Suprapubic skin (tissue), 4 donors: ENCODE measurements at regions not wholly inside any gene's neighbourhood (a gene's known extent, or its start where the extent isn't known, plus 50 kb on each side); places are given as distances from the start of the nearest gene placed in this dataset.

Experiments used
- DNase-seq, 2 donors: peaks; one replicate each; pipeline ENCODE4 v3.0.0-alpha.2; 2019; ENCODE audit warnings: low spot score in 2 of 2
- H3K27ac ChIP-seq: fragments of 200-600 bp; sonication (generic); one replicate; pipeline ENCODE4 v1.5.1; 2019
- H3K27me3 ChIP-seq: fragments of 200-600 bp; sonication (generic); one replicate; pipeline ENCODE4 v1.5.1; 2019
- H3K36me3 ChIP-seq: fragments of 200-600 bp; sonication (generic); one replicate; pipeline ENCODE4 v1.5.1; 2019
- H3K4me1 ChIP-seq: fragments of 200-600 bp; sonication (generic); one replicate; pipeline ENCODE4 v1.5.1; 2019
- H3K4me3 ChIP-seq: fragments of 200-600 bp; sonication (generic); one replicate; pipeline ENCODE4 v1.5.1; 2019; ENCODE audit warnings: mild to moderate bottlenecking
- H3K9me3 ChIP-seq: fragments of 200-600 bp; sonication (generic); one replicate; pipeline ENCODE4 v1.5.1; 2019
- CTCF ChIP-seq, 2 donors: fragments of 200-600 bp in 1 of 2; fragments of 450-650 bp in 1 of 2; sonication (generic) in 1 of 2; IDR thresholded peaks; one replicate each; pipeline ENCODE4 v1.5.1; 2016 to 2019; ENCODE audit warnings: antibody characterized with exemption in 2 of 2, mild to moderate bottlenecking in 1 of 2, moderate library complexity in 1 of 2
- EP300 ChIP-seq: sonication (generic); formaldehyde crosslinking; IDR thresholded peaks from one replicate; pipeline ENCODE4 v1.6.1; 2017; ENCODE audit warnings: antibody characterized with exemption
- POLR2A ChIP-seq, 2 donors: fragments of 450-650 bp; IDR thresholded peaks; one replicate each; pipeline ENCODE4 v1.6.1; 2017; ENCODE audit warnings: antibody characterized with exemption in 2 of 2, mild to moderate bottlenecking in 2 of 2, moderate library complexity in 2 of 2
- POLR2AphosphoS5 ChIP-seq, 3 donors: sonication (generic); formaldehyde crosslinking; IDR thresholded peaks; one replicate each; pipeline ENCODE4 v1.6.1; 2017; ENCODE audit warnings: antibody characterized with exemption in 3 of 3
- WGBS: methylation state at CpG from one replicate; pipeline ENCODE4 v1.1.5; 2018; 5-methylcytosine and 5-hydroxymethylcytosine counted together

GRCh38 chr4:100797791-100798190 lies 280.0 kb upstream of the EMCN start:
- Histone ChIP-seq H3K27me3 (no peaks in the 10 kb centered on the region), H3K36me3 (no peaks in the 10 kb centered on the region), H3K4me3 (no peak overlapping the region), H3K27ac (no peak overlapping the region), H3K9me3 (no peaks in the 10 kb centered on the region), H3K4me1 (peaks cover 4% of the 10 kb centered on the region)
- no peak for DNase-seq
- TF ChIP-seq EP300 (no peak), CTCF (IDR thresholded peaks at IDR 0.05) (no peak), POLR2AphosphoS5 (IDR thresholded peaks at IDR 0.05) (no peak), POLR2A (IDR thresholded peaks at IDR 0.05) (no peak)
- WGBS: 0% methylated on average over 1 of the region's 1 CpG

- H3K36me3 ChIP-seq: no peaks in the 10 kb centered on the region
- no peak overlapping the region for H3K27ac ChIP-seq
- H3K4me1 ChIP-seq: peaks cover 4% of the 10 kb centered on the region
- no peaks in the 10 kb centered on the region for H3K9me3 ChIP-seq
- no peak for TF ChIP-seq CTCF (IDR thresholded peaks at IDR 0.05)
- no peak for TF ChIP-seq EP300
- TF ChIP-seq POLR2AphosphoS5 (IDR thresholded peaks at IDR 0.05): no peak
- TF ChIP-seq POLR2A (IDR thresholded peaks at IDR 0.05): no peak
- DNase-seq: no peak
- no peaks in the 10 kb centered on the region for H3K27me3 ChIP-seq
- WGBS: 92% methylated on average over 1 of the region's 1 CpG
- H3K4me3 ChIP-seq: no peak overlapping the region
Measured at GRCh38 chr4:100797356-100797755, 279.5 kb upstream of the EMCN start.

DNA sequence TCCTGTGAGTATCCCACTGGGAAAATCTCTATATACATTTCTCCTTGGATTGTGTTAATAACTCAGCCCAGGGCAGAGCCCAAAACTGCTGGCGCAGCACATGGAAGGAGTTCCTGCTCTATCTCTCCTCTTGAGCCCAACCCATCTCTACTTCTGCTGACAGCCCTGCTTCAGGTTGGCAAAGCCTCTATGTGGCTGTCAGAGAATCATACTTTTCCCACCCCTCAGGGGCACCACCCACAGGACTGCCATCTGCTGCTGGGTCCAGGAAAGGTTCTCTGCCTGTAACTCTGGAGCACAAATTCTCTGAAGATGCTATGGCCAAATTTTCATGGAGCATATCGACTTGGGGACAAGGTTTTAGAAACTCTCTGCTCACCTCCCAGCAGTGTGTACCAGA lies 278.5 kb upstream of the EMCN start:
- no peak for TF ChIP-seq CTCF (IDR thresholded peaks at IDR 0.05)
- no peak for TF ChIP-seq POLR2A (IDR thresholded peaks at IDR 0.05)
- no peak for TF ChIP-seq POLR2AphosphoS5 (IDR thresholded peaks at IDR 0.05)
- TF ChIP-seq EP300: no peak
- WGBS: 66% methylated on average over 2 of the region's 2 CpGs
- H3K4me3 ChIP-seq: no peak overlapping the region
- no peak for DNase-seq
- H3K27me3 ChIP-seq: no peaks in the 10 kb centered on the region
- no peaks in the 10 kb centered on the region for H3K36me3 ChIP-seq
- H3K27ac ChIP-seq: no peak overlapping the region
- H3K4me1 ChIP-seq: peaks cover 4% of the 10 kb centered on the region
- H3K9me3 ChIP-seq: no peaks in the 10 kb centered on the region

- TF ChIP-seq POLR2A (IDR thresholded peaks at IDR 0.05) (no peak), CTCF (IDR thresholded peaks at IDR 0.05) (no peak), POLR2AphosphoS5 (IDR thresholded peaks at IDR 0.05) (no peak), EP300 (no peak)
- 36% methylated on average over 1 of the region's 1 CpG for WGBS
- DNase-seq: no peak
- Histone ChIP-seq H3K4me1 (peaks cover 4% of the 10 kb centered on the region), H3K27me3 (no peaks in the 10 kb centered on the region), H3K27ac (no peak overlapping the region), H3K36me3 (no peaks in the 10 kb centered on the region), H3K4me3 (no peak overlapping the region), H3K9me3 (no peaks in the 10 kb centered on the region)
Measured at GRCh38 chr4:100795581-100795980, 277.8 kb upstream of the EMCN start.

GRCh38 chr4:100790836-100791615 lies 273.2 kb upstream of the EMCN start:
- Histone ChIP-seq H3K27me3 (no peaks in the 10 kb centered on the region), H3K4me3 (no peak overlapping the region), H3K9me3 (no peaks in the 10 kb centered on the region), H3K4me1 (no peaks in the 10 kb centered on the region), H3K27ac (no peak overlapping the region), H3K36me3 (no peaks in the 10 kb centered on the region)
- TF ChIP-seq CTCF (IDR thresholded peaks at IDR 0.05) (no peak), POLR2A (IDR thresholded peaks at IDR 0.05) (no peak), EP300 (no peak), POLR2AphosphoS5 (IDR thresholded peaks at IDR 0.05) (no peak)
- 73% methylated on average over 9 of the region's 9 CpGs for WGBS
- no peak for DNase-seq
